Inflammatory macrophage (primary cell): ENCODE measurements at regions not wholly inside any gene's neighbourhood (a gene's known extent, or its start where the extent isn't known, plus 50 kb on each side); places are given as distances from the start of the nearest gene placed in this dataset.
A peak's percentile ranks its signal among the peaks of the same experiment; 100 is the strongest.
"Not testable (repeated sequence)": the region's sequence is repeated elsewhere in the genome, so short reads cannot be mapped to it uniquely, and the experiment has no call there.

Experiments used
- DNase-seq, 2 donors: peaks; one replicate each; pipeline ENCODE4 v3.0.0-alpha.2; 2020 to 2022

DNA sequence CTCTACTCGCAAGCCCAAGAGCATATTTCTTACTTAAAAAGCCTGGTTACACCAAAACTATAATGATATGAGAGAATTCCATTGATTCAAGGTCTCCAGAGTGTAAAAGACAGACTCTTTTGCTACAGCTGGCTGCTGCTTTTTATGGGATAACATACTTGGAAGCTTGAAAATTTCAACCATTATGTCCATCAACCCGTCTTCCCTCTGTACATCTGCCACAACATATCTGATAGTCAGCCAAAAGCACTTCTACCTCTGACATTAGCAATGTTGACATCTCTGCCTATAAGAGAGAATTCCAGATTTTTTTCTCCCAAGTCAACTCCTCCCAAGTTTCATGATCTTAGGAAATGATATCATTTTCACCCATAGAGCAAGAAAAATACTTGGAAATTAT, 54.4 kb upstream of the IQCM start:
- DNase-seq, result no peak

DNA sequence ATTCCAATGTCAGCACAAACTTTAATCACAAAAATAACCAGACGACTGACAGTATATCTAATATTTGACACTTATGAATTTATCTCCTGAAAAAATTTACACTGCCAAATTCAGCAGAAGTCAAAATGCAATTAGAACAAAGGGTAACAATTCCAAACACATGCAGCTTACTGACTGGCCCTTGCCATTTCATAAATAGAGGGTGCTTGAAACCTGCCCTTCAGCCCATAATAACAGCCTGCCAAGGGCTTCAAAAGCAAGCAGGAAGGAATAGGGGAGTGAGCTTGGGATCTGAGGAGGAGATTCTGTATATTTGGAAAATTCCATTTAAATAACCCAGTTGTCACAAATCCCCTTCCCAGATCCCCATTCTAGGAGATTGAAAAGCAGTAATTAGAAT, 66.1 kb upstream of the IQCM start:
- no peak for DNase-seq

DNA sequence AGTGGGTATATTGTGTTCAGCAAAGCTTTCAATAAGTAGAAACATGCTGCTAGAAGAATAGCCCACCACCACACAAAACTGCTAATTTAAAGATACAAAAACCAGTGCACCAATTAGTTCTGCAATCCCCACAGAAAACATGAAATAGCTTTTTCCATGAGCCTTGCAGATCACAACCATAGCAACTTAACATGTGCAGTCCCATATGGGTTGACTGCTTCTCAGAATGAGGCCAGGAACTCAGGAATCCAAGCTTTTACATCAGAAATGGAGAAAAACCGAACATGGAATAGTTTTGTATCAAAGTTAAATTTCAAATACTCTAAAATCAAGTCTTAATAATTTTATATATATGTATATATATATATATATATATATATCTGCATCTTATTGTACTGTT, 66.6 kb upstream of the IQCM start:
- no peak for DNase-seq

DNA sequence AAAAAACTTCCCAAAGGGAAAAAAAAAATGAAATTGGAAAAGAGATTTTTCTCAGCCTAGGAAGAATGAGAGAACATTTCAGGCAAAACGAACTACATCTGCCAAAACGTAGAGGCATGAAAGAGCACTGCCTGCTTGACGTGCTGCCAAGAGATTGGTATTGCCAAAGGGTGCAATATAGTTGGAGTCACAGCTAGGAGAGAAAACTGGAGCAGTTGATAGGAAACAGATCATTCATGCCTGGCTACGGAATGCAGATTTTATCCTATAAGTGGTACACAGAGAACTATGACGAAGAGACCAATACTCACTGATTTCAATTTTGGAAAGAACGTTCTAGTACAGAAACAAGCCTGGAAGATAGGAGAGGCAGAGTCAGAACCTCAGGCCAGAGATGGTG, 68.4 kb upstream of the IQCM start:
- no peak for DNase-seq

DNA sequence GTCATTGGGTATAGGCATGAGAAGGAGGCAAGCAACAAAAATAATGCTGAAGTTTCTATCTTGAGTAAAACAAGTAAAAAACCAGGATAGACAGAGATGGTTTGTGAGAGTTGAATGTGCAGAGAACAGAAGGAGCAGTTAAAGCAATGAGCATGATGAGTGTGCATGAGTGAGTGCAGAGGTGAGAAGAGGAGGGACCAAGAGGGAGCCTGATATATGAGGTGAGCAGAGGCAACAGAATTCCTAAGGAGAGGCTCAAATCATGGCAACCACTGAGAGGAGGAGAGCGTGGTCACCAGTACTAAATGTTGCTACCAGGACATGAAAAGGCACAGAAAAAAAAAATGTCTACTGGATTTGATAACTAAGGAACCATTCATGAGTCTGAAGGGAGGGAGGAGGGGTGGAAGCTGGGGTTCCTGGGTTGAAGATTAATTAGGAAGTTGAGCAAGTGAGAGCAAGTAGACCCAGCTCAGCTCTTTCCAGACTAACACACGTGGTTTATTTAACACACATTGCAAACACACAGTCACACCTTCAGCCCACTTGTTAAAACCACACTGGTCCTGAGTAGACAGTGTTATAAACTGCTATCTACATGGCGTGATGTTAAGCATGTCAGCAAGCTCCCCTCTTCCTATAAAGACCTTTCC, 69.0 kb upstream of the IQCM start:
- DNase-seq, result no peak

DNA sequence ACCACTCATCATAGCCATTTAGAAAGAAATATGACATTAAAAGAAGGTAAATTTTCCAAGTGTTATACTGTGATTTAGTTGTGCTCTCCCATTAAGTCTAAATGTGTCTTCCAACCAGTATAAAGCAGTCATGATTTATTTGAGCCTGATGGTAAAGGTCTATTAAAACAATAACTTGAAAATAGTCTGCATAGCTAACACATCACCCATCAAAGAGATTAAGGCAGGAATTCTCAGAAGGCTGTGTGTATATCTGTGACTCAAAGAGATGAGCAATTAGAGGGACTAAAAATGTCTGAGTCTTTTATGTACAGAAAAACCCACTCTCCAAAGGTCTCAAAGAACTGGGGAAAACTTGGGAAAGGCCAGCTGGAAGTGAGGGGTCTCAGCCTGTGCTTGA, 70.3 kb upstream of the IQCM start:
- DNase-seq, result no peak

DNA sequence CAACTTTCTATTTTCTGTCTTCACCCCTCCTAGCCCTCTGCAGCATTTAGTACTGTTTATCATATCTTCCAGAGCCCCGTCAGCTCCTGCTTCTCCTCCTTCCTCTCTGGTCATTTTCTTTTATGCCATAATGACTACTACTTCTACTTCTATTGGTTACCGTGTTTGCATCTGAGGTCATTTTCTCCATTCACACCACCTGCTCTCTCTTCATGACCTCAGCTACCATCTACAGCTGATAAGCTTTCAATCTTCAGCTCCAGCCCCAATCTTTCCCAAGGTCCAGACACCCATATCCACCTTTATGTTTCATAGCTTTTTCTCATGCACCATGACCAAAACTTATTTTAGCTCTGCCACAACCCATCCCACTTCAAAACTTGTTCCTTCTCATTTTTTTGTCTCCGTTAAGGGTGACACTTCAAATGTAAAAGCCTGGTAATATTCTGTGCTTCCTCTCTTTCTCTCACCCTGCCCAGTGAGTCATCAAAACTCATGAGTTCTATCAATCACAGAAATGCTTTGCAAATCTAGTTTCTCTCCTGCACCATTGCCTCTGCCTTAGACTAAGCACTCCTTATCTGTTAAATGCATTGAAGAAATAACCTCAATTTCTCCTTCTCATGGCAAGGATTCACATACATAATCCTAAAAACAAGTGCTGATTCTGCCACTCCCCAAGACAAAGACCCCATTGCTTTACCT, 71.3 kb upstream of the IQCM start:
- no peak for DNase-seq

DNA sequence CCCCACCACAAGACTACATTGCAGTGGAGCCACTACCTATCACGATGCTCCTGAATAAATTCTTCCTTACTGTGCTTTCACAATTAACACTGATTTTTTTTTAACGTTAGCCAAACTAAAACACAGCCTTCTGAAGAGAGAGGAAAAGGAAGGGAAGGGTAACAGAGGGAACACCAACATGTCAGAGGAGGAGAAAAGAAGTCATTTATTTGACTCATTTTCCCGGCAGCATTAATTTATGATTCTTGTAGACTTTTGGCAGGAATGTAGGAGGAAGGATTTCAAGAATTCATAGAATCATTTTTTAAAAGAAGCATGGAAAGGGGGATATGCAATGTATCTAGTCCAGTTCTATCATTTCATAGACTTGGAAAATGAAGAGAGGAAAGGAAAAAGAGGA, 74.3 kb upstream of the IQCM start:
- DNase-seq, result no peak

DNA sequence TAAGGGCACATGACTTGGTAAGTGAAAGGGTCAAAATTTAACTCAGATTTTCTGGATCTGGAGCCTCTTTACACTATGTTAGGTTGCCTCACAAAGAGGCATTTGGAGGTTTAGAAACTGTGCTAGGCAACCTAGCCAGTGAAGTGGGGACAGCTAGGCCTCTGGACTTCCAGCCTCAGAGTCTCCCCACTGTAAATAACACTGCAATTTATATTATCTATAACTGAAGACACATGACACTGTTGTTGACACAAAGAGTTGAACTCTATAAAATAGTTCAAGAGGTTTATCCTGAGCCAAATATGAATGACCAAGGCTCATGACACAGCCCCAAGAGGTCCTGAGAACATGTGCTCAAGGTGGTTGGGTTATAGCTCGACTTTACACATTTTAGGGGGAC, 74.9 kb upstream of the IQCM start:
- no peak for DNase-seq

DNA sequence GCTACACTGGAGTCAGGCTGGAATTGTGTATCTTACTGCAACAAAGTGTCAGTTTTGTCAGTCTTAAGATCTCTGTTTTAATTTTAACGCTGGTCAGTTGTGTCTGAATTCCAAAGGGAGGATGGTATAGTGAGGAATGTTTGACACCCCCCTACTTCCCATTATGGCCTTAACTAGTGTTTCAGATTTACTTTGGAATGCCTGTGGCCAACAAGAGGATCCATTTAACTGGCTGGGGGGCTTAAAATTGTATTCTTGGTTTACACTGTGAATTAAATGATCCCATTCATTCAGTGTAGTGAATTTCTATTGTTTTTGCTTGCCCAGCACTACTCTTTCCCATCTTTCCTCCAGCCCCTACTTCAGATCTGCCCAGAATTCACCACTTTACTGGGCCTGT, 75.8 kb upstream of the IQCM start:
- DNase-seq, result no peak

DNA sequence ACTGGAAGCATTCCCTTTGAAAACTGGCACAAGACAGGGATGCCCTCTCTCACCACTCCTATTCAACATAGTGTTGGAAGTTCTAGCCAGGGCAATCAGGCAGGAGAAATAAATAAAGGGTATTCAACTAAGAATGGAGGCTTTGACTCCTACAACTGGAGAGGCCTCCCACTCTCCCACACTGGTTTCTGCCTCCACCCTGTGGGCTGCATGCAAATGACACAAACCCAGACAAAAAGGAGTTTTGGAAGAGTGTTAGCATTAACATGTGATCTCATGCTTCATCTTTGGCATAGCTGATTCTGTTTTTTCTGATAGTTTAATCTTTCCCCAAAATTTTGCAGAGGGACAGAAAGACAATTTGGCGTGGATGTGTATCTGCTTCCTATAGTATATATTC, 80.8 kb upstream of the IQCM start:
- no peak for DNase-seq

DNA sequence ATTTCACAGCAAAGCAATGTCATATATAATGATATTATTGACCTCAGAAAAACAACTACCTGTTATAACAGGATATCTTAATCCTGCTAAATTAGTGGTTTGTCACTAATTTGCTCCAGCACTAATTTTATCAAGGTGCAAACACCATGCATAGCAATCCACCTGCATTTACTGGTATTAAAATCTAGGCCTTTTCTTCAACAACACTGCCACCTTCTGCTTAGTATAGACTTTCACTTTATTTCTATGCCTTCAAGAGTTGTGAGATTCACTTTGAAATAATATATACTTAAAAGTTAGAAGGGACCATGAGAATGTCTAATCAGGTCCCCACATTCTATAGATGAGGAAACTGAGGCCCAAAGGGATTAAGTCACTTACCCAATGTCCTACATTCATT, 82.1 kb upstream of the IQCM start:
- DNase-seq, result no peak

DNA sequence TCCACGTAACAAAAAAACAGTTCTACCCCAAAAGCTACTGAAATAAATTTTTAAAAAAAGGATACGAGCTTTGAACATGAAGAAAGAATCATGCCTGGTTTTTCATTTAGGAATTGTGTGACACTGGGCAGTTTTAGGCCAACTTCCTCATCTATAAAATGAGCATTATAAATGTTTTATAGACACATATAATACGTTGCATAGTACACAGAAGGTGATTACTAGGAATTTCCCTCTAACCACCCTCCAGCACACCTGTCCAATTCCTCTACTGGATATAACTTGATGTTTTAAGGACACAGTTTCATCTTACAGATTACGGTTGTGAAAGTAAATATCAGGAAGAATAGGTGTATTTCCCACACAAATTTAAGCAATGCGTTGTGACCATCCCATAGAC, 85.5 kb upstream of the IQCM start:
- no peak for DNase-seq

DNA sequence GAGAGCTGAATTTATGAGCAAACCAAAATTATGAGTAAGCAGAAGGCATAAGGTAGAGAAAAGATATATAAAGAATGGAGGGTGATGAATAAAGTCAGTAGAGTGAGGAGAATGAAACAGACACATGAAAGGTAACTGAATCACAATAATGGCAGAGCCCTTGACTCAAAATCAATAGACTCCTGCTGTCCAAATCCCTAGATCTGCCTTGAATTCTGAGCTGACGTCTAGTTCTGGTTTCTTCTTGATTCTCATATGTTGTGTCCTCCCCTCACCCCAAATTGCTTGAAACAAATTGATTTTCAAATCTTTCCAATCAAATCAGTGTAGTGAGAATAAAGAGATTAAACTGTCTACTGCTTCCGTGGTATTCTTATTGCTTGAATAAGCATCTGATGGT, 86.6 kb upstream of the IQCM start:
- DNase-seq, result no peak

DNA sequence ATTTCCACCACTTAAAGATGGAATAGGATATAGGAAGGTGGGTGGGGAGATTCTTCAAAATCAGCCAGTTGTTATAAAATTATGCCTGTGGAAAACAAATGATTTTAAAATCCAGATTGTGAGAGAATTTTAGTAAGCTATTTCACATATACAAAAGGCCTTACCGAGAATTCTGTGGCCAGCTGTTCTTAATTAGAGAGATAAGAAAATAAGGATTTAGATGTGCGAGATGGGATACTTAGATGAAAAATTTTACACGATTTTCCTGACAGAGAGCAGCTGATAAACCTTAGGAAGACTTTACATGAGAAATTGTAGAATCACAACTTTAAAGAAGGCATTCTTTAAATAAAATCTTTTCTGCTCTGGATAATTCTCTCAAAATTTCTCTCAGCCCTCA, 94.5 kb upstream of the IQCM start:
- DNase-seq, result no peak

DNA sequence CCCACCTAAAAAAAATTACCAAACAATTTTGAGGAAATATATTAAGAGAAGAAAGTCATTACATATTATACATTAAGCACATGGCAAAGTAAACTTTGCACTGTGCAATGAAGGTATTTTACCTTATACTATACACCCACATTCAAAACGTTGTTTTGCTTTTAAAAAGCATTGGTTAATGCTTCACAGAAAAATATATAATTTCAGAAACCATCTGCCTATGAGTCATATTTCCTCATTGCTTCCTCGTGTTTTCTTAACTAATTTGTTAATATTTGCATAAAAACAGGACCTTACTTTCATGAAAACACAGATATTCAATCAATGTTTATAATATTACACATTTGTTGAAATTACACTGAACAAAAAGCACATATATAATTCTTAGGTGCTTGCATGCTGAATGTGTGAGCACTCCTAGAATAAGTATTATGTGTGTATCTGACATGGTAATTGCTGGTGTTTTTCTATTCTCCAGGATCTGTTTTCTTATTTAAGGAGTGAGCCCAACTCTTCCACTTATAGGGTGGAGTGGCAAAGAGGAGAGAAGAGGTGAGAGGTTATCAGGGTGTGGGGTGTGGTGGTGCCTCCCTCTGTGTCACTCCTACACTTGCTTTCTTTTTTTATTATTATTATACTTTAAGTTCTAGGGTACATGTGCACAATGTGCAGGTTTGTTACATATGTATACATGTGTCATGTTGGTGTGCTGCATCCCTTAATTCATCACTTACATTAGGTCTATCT, 95.1 kb upstream of the IQCM start:
- peak in 1 of 2 donors; percentile 35 for DNase-seq

DNA sequence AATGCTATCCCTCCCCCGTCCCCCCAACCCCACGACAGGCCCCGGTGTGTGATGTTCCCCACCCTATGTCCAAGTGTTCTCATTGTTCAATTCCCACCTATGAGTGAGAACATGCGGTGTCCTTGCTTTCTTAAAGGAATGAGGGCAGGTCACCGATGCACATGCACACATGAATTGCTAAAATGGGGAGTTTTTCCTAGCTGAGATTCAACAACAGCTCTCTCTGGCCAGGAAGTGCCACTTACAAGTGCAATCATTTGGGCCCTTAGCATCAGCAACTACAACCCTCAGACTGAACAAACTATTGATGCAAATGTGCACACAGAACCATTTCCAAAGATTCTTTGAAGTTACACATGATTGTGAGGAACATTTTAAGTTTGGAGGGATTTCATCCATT, 95.7 kb upstream of the IQCM start:
- no peak for DNase-seq

DNA sequence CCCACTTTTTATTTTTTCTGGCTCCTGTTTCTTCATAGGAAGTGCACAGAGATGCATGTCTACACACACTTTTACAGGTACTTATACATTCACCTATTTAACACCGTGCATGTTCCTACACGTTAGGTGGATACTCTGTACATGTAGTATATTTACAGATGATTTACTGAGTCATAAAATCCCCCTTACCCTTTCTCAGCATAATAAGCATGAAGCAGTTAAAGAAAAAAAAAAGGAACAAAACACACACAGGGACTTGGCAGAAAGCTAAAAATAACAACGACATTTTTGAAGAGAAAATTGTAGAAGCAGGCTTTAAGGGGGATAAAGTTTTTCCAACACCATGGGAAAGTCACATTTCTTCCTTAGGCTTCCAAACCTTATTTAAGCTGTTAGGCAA, 96.4 kb upstream of the IQCM start:
- no peak for DNase-seq

DNA sequence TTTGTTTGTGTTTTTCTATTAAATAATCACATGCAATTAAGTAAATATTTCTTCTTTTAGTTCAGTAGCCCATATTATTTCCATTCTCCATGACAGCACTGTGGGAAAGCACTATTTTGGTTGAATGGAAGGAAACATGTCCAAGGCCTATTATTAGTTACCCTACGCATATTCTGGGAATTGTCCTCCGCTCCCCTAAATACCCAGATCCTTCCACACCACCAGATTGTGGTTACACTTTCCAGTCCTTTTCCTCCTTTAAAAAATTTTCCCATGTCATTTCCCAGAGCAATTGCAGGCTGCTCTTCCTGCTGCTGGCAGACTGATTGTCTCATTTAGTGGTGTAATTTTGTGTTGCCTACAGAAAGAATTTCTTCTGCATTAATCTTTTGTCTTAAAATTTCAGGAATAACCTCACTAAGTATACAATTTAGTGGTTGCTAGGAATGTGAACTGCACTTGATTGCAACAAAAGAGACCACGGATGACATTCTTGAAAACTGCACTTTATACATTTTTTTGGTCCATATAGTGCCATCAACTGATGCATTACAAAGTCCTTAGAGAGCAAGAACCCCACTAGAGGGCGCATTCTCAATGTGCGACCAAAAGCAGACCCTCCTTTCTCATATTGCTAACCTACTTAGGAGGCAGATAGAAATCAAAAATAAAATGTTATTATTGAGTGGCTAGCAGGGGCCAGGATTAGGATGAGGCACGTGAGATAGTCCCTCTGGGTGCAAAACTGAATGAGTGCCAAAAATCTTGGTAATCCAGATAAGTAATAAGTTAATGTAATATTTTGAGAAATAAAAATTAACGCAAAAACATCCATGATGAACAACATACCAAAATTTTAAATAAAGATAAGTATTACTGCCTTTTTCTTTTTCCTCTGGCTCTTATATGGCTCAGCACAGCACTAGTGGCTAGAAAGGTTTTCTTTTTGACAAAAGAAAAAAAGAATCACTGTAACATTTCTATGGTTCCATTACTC, 98.8 kb upstream of the IQCM start:
- peak; percentile 34 to 52 for DNase-seq

DNA sequence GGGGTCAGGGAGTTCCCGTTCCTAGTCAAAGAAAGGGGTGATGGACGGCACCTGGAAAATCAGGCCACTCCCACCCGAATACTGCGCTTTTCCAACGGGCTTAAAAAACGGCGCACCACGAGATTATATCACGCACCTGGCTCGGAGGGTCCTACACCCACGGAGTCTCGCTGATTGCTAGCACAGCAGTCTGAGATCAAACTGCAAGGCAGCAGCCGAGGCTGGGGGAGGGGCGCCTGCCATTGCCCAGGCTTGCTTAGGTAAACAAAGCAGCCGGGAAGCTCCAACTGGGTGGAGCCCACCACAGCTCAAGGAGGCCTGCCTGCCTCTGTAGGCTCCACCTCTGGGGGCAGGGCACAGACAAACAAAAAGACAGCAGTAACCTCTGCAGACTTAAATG, 100.1 kb upstream of the IQCM start:
- not testable (repeated sequence) for DNase-seq

DNA sequence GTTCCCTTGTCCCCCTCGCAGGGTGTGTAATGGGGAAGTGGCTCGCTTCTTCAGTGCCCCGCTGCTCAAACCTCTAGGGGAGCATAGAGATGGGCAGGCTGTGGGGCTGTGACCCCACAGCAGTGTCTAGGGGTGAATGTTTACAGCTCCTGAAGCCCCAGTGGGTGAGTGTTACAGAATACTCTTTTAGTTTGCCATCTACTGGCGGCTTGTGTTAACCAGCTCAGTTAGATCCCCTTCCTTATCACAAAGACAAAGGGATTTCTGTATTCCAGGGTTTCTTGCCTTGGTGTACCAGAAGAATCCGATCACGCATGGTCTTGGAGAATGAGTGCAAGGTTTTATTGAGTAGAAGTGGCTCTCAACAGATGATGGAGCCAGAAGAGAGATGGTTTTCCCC, 108.1 kb upstream of the IQCM start:
- DNase-seq, result no peak

DNA sequence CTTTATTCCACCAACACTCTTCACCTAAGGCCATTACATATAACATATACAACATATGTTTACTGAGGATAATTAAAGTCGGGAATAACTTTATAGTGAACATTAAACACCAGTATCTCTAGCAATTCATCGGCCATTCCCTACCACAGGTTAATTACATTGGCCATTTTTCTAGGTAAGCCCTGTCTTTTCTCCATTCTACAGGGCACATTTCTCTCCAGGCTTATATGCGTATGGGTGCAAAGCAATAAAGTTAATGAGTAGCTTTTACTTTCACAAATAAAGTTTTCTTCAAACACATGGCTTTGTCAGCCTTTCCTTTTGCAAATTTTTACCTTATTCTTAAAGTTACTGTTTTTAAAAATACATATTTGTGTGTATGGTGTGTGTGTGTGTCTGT, 111.9 kb upstream of the IQCM start:
- no peak for DNase-seq

DNA sequence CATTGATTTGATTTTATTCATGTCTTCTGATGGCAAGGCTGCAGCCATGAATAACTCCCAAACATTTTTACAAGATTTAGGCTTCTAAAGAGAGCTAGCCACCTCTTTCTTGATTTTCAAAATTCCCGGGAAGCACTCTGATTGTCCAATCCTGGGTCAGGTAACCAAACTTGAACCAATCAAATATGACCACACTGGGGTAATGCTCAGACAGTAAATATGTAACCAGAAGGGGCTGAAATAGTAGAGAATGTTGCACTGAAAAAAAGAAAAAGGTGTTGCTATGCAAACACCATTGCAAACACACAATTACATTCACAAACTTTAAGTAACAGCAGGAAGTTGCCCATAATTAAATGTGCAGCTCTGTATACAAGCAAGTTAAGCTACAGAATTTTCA, 112.9 kb upstream of the IQCM start:
- DNase-seq, result no peak
